OCI-LY1 (cell line): ENCODE measurements at regions not wholly inside any gene's neighbourhood (a gene's known extent, or its start where the extent isn't known, plus 50 kb on each side); places are given as distances from the start of the nearest gene placed in this dataset.

ENCODE experiments used
- EZH2 ChIP-seq: fragments of 200-600 bp; sonication (generic), shearing (Covaris generic); IDR thresholded peaks from 2 replicates; pipeline ENCODE4 v1.8.0; 2017; ENCODE audit warnings: borderline replicate concordance, mixed run types, mild to moderate bottlenecking, antibody characterized with exemption, low read length, moderate library complexity, mixed read lengths
- TF ChIP-seq, protein P1 (sequence below): fragments of 200-600 bp; sonication (generic), shearing (Covaris generic); IDR thresholded peaks from 2 replicates; pipeline ENCODE4 v1.5.1; 2017; ENCODE audit warnings: mild to moderate bottlenecking, antibody characterized with exemption, low read length, moderate library complexity, mixed read lengths

DNA sequence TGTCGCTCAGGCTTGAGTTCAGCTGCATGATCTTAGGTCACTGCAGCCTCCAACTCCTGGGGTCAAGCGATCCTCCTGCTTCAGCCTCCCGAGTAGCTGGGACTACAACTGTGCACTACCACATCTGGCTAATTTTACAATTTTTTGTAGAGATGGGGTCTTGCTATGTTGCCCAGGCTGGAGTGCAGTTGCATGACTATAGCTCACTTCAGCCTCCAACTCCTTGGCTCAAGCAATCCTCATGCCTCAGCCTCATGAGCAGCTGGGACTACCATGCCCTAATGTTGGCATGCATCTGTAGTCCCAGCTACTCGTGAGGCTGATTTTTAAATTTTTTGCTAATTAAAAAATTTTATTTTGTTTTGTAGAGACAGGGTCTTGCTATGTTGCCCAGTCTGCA lies 101.9 kb upstream of the NPTX2 start:
- TF ChIP-seq, protein P1, sequence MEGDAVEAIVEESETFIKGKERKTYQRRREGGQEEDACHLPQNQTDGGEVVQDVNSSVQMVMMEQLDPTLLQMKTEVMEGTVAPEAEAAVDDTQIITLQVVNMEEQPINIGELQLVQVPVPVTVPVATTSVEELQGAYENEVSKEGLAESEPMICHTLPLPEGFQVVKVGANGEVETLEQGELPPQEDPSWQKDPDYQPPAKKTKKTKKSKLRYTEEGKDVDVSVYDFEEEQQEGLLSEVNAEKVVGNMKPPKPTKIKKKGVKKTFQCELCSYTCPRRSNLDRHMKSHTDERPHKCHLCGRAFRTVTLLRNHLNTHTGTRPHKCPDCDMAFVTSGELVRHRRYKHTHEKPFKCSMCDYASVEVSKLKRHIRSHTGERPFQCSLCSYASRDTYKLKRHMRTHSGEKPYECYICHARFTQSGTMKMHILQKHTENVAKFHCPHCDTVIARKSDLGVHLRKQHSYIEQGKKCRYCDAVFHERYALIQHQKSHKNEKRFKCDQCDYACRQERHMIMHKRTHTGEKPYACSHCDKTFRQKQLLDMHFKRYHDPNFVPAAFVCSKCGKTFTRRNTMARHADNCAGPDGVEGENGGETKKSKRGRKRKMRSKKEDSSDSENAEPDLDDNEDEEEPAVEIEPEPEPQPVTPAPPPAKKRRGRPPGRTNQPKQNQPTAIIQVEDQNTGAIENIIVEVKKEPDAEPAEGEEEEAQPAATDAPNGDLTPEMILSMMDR: no peak
- no peak for TF ChIP-seq EZH2
